ENCODE measurements at regions not wholly inside any gene's neighbourhood (a gene's known extent, or its start where the extent isn't known, plus 50 kb on each side); places are given as distances from the start of the nearest gene placed in this dataset.

DNA sequence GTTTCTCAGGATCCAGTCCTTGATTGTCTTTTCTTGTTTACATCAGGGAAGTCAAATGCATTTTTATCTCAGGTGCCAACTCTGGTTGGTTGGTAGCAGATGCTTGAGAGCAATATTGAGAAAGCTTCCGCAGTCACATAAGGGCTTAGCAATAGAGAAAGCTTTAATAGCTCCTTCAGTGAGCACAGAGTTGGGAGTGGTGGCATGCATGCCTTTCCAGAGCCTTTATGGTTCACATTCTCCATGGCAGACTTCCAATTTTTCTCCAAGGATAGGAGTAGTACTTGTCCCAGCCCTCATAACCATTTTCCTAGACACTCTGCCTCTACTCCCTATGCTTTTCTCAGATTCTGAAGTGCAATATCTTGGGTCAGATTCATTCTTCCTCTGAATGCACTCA, 280.4 kb downstream of the AEBP2 start:
- H2AFZ ChIP-seq (ENCODE audit: insufficient read depth, low read depth, low read length, poor library complexity, severe bottlenecking), result no peak overlapping the region
- H3K27ac Mint-ChIP-seq, result no peak overlapping the region
- no peaks in the 10 kb centered on the region for H4K20me1 ChIP-seq (ENCODE audit: control insufficient read depth, insufficient read depth, low read length, poor library complexity, severe bottlenecking)
- H3K4me2 ChIP-seq (replicated peaks; ENCODE audit: low read depth, low read length, poor library complexity, severe bottlenecking), result no peak overlapping the region
- peaks cover 0 to 4% (median 0%) of the 10 kb centered on the region in 3 donors for H3K9me3 ChIP-seq (ENCODE audit: control extremely low read depth in 1 of 3, control insufficient read depth in 2 of 3, insufficient read depth in 1 of 3, low read length in 2 of 3)
- H3K4me3 ChIP-seq (ENCODE audit: control extremely low read depth in 1 of 5, extremely low read depth in 1 of 5, insufficient read depth in 1 of 5, low read depth in 2 of 5, low read length in 4 of 5), result no peak overlapping the region
- ATAC-seq (ENCODE audit: low read depth) (no peak), DNase-seq (no peak)
- no peaks in the 10 kb centered on the region for H3K27me3 ChIP-seq (replicated peaks in 1 of 4; ENCODE audit: control extremely low read depth in 1 of 4, control insufficient read depth in 3 of 4, insufficient read depth in 4 of 4, low read length in 3 of 4)
- intact Hi-C loops (cut with micrococcal nuclease), result no loop called here
- TF ChIP-seq CTCF (IDR thresholded peaks at IDR 0.05) (no peak), EZH2 (IDR thresholded peaks at IDR 0.05; ENCODE audit: borderline replicate concordance, insufficient read depth, low read depth, low read length, poor library complexity, severe bottlenecking) (no peak)
- ChIA-PET CTCF (no interaction called here), POLR2A (no interaction called here)
- peaks cover 4% of the 10 kb centered on the region for H3K9me3 Mint-ChIP-seq (ENCODE audit: insufficient read depth)
- H3K27ac ChIP-seq (ENCODE audit: low read length in 2 of 2), result no peak overlapping the region
- no peaks in the 10 kb centered on the region for H3K27me3 Mint-ChIP-seq
- WGBS (ENCODE audit: insufficient coverage), result no CpG with 5 or more reads among the region's 1 CpG
- H3K4me3 Mint-ChIP-seq, result no peak overlapping the region
- no peaks in the 10 kb centered on the region for H3K4me1 Mint-ChIP-seq
- H3K9ac ChIP-seq (ENCODE audit: low read length), result no peak overlapping the region
- H3K4me1 ChIP-seq (ENCODE audit: control insufficient read depth in 2 of 2, insufficient read depth in 2 of 2, low read length in 2 of 2), result no peaks in the 10 kb centered on the region
- no peaks in the 10 kb centered on the region for H3K79me2 ChIP-seq (ENCODE audit: control insufficient read depth, insufficient read depth, low read length)
- no peaks in the 10 kb centered on the region for H3K36me3 ChIP-seq (replicated peaks in 1 of 2; ENCODE audit: control extremely low read depth in 1 of 2, control insufficient read depth in 1 of 2, extremely low read depth in 1 of 2, insufficient read depth in 2 of 2, low read length in 1 of 2)

DNA sequence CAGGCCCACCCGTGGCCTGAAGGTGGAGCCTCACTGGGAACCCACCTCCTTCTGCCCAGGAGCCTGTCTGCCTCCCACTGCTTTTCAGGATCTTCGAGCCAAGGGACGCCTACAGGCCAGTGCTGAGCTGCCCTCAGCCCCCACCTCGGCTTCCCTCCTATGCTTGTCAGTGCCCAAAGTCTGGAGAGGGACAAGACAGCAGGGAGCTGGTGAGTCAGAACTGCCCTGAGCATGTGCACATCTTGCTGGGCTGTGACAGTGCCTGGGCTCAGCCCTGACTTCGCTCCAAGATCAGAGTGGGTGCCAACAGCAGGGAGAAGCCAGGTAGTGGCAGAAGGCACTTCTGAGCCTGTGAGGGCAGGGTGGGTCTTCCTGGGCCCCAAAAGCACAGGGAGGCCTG, 286.8 kb downstream of the AEBP2 start:
- no peak overlapping the region for H3K9ac ChIP-seq (ENCODE audit: low read length)
- Mint-ChIP-seq H3K9me3 (ENCODE audit: insufficient read depth) (peaks cover 2% of the 10 kb centered on the region), H3K27me3 (no peaks in the 10 kb centered on the region), H3K4me3 (no peak overlapping the region), H3K27ac (no peak overlapping the region), H3K4me1 (no peaks in the 10 kb centered on the region)
- H3K79me2 ChIP-seq (ENCODE audit: control insufficient read depth, insufficient read depth, low read length), result no peaks in the 10 kb centered on the region
- no peaks in the 10 kb centered on the region for H3K4me1 ChIP-seq (ENCODE audit: control insufficient read depth in 2 of 2, insufficient read depth in 2 of 2, low read length in 2 of 2)
- no peak overlapping the region for H2AFZ ChIP-seq (ENCODE audit: insufficient read depth, low read depth, low read length, poor library complexity, severe bottlenecking)
- H3K27ac ChIP-seq (ENCODE audit: low read length in 2 of 2), result no peak overlapping the region
- H3K36me3 ChIP-seq (replicated peaks in 1 of 2; ENCODE audit: control extremely low read depth in 1 of 2, control insufficient read depth in 1 of 2, extremely low read depth in 1 of 2, insufficient read depth in 2 of 2, low read length in 1 of 2), result no peaks in the 10 kb centered on the region
- peaks cover 0 to 21% (median 0%) of the 10 kb centered on the region in 3 donors for H3K9me3 ChIP-seq (ENCODE audit: control extremely low read depth in 1 of 3, control insufficient read depth in 2 of 3, insufficient read depth in 1 of 3, low read length in 2 of 3)
- TF ChIP-seq EZH2 (IDR thresholded peaks at IDR 0.05; ENCODE audit: borderline replicate concordance, insufficient read depth, low read depth, low read length, poor library complexity, severe bottlenecking), result no peak
- TF ChIP-seq CTCF (IDR thresholded peaks at IDR 0.05), result no peak
- ChIA-PET CTCF (no interaction called here), POLR2A (no interaction called here)
- no peak overlapping the region for H3K4me3 ChIP-seq (ENCODE audit: control extremely low read depth in 1 of 5, extremely low read depth in 1 of 5, insufficient read depth in 1 of 5, low read depth in 2 of 5, low read length in 4 of 5)
- no peak for ATAC-seq (ENCODE audit: low read depth)
- H3K27me3 ChIP-seq (replicated peaks in 1 of 4; ENCODE audit: control extremely low read depth in 1 of 4, control insufficient read depth in 3 of 4, insufficient read depth in 4 of 4, low read length in 3 of 4), result no peaks in the 10 kb centered on the region
- no peak overlapping the region for H3K4me2 ChIP-seq (replicated peaks; ENCODE audit: low read depth, low read length, poor library complexity, severe bottlenecking)
- 84% methylated on average over 5 of the region's 5 CpGs for WGBS (ENCODE audit: insufficient coverage)
- H4K20me1 ChIP-seq (ENCODE audit: control insufficient read depth, insufficient read depth, low read length, poor library complexity, severe bottlenecking), result no peaks in the 10 kb centered on the region
- intact Hi-C loops (cut with micrococcal nuclease), result no loop called here
- DNase-seq, result no peak

All from B cell (primary cell).